ENCODE measurements at regions not wholly inside any gene's neighbourhood (a gene's known extent, or its start where the extent isn't known, plus 50 kb on each side); places are given as distances from the start of the nearest gene placed in this dataset.

DNA sequence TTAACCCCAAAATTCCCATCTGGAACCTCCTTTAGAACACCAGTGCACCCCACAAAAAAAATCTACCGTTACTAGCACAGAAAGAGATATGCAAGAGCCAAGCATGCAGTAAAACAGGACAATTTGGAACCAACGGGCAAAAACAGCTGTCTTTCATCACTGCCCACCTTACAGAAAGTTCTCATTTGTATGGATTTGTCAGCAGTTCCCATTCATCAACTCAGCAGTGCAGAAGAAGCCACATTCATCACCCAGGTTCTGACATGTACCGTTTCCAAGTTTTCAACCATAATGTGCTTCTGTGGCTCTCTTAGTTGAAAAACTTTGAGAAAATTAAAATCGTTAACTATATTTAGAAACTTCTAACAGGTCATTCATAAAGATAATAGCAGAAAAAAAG lies 387.0 kb downstream of the RPS29 start:
- H3K36me3 ChIP-seq (ENCODE audit: low read depth), result no peaks in the 10 kb centered on the region
- no peaks in the 10 kb centered on the region for H4K20me1 ChIP-seq (ENCODE audit: insufficient read depth)
- H3K4me2 ChIP-seq, result no peak overlapping the region
- H3K4me3 ChIP-seq, result no peak overlapping the region
- no peaks in the 10 kb centered on the region for H3K4me1 ChIP-seq (replicated peaks; ENCODE audit: insufficient read depth)
- no peak for DNase-seq
- intact Hi-C loops (cut with micrococcal nuclease; ENCODE audit: unreplicated experiment), result no loop called here
- H3K27me3 ChIP-seq (ENCODE audit: insufficient read depth, low read depth), result no peaks in the 10 kb centered on the region
- CTCF ChIA-PET, result no interaction called here
- H3K9me3 ChIP-seq (ENCODE audit: insufficient read depth, low read depth), result no peaks in the 10 kb centered on the region
- H3K27ac ChIP-seq, result no peak overlapping the region
- POLR2A ChIA-PET (ENCODE audit: unreplicated experiment), result no interaction called here
- BruUV-seq (replicated peaks), result no TSS peak
- H2AFZ ChIP-seq, result no peak overlapping the region
- no peaks in the 10 kb centered on the region for H3F3A ChIP-seq (ENCODE audit: insufficient read depth, low read depth)
- no peaks in the 10 kb centered on the region for H3K9me2 ChIP-seq (ENCODE audit: insufficient read depth)
- TF ChIP-seq EZH2 (IDR thresholded peaks at IDR 0.05; ENCODE audit: low read depth), result no peak
- TF ChIP-seq, protein P1, sequence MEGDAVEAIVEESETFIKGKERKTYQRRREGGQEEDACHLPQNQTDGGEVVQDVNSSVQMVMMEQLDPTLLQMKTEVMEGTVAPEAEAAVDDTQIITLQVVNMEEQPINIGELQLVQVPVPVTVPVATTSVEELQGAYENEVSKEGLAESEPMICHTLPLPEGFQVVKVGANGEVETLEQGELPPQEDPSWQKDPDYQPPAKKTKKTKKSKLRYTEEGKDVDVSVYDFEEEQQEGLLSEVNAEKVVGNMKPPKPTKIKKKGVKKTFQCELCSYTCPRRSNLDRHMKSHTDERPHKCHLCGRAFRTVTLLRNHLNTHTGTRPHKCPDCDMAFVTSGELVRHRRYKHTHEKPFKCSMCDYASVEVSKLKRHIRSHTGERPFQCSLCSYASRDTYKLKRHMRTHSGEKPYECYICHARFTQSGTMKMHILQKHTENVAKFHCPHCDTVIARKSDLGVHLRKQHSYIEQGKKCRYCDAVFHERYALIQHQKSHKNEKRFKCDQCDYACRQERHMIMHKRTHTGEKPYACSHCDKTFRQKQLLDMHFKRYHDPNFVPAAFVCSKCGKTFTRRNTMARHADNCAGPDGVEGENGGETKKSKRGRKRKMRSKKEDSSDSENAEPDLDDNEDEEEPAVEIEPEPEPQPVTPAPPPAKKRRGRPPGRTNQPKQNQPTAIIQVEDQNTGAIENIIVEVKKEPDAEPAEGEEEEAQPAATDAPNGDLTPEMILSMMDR (conservative IDR thresholded peaks at IDR 0.05), result no peak
- H3K79me2 ChIP-seq (ENCODE audit: low read depth), result no peaks in the 10 kb centered on the region

DNA sequence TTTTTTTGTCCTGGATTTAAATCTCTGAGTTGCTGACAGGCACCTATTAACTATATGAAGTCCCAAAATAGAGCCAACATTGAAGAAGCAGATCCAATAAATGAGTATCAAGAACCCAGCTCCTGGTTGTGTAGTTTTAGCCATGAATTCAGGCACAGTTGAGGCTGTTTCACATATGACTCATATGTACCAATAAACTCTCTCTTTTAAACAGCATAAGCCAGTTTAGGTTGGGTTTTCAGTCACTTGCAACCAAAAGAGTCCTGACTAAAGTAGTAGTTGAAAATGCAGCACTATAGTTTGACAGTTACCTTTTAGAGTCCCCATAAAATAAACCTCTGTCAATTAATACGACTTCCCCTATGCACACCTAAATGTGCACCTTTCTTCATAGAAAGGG lies 389.9 kb downstream of the RPS29 start:
- BruUV-seq (replicated peaks), result no TSS peak
- Histone ChIP-seq H3K79me2 (ENCODE audit: low read depth) (no peaks in the 10 kb centered on the region), H3K36me3 (ENCODE audit: low read depth) (no peaks in the 10 kb centered on the region), H4K20me1 (ENCODE audit: insufficient read depth) (no peaks in the 10 kb centered on the region), H3K9me3 (ENCODE audit: insufficient read depth, low read depth) (no peaks in the 10 kb centered on the region), H3K4me2 (no peak overlapping the region), H3K27ac (no peak overlapping the region), H3K27me3 (ENCODE audit: insufficient read depth, low read depth) (no peaks in the 10 kb centered on the region), H3K9me2 (ENCODE audit: insufficient read depth) (no peaks in the 10 kb centered on the region), H3K4me3 (no peak overlapping the region), H3F3A (ENCODE audit: insufficient read depth, low read depth) (no peaks in the 10 kb centered on the region), H3K4me1 (replicated peaks; ENCODE audit: insufficient read depth) (no peaks in the 10 kb centered on the region), H2AFZ (no peak overlapping the region)
- no peak for TF ChIP-seq EZH2 (IDR thresholded peaks at IDR 0.05; ENCODE audit: low read depth)
- TF ChIP-seq, protein P1 (conservative IDR thresholded peaks at IDR 0.05), result no peak
- no peak for DNase-seq
- ChIA-PET POLR2A (ENCODE audit: unreplicated experiment) (no interaction called here), CTCF (no interaction called here)
- intact Hi-C loops (cut with micrococcal nuclease; ENCODE audit: unreplicated experiment), result no loop called here

GRCh38 chr14:49194067-49194466 lies 392.1 kb downstream of the RPS29 start:
- H3K4me2 ChIP-seq, result no peak overlapping the region
- H3K27me3 ChIP-seq (ENCODE audit: insufficient read depth, low read depth), result no peaks in the 10 kb centered on the region
- no peaks in the 10 kb centered on the region for H3K9me3 ChIP-seq (ENCODE audit: insufficient read depth, low read depth)
- intact Hi-C loops (cut with micrococcal nuclease; ENCODE audit: unreplicated experiment), result no loop called here
- no peak overlapping the region for H2AFZ ChIP-seq
- BruUV-seq (replicated peaks), result no TSS peak
- ChIA-PET CTCF (no interaction called here), POLR2A (ENCODE audit: unreplicated experiment) (no interaction called here)
- DNase-seq, result no peak
- no peaks in the 10 kb centered on the region for H3K79me2 ChIP-seq (ENCODE audit: low read depth)
- no peaks in the 10 kb centered on the region for H3F3A ChIP-seq (ENCODE audit: insufficient read depth, low read depth)
- H4K20me1 ChIP-seq (ENCODE audit: insufficient read depth), result no peaks in the 10 kb centered on the region
- H3K9me2 ChIP-seq (ENCODE audit: insufficient read depth), result no peaks in the 10 kb centered on the region
- no peaks in the 10 kb centered on the region for H3K36me3 ChIP-seq (ENCODE audit: low read depth)
- no peaks in the 10 kb centered on the region for H3K4me1 ChIP-seq (replicated peaks; ENCODE audit: insufficient read depth)
- H3K27ac ChIP-seq, result no peak overlapping the region
- no peak overlapping the region for H3K4me3 ChIP-seq
- TF ChIP-seq, protein P1 (conservative IDR thresholded peaks at IDR 0.05), result no peak
- TF ChIP-seq EZH2 (IDR thresholded peaks at IDR 0.05; ENCODE audit: low read depth), result no peak

Measured in PC-9 (cell line).